HG03520 (cell line): ENCODE measurements at regions not wholly inside any gene's neighbourhood (a gene's known extent, or its start where the extent isn't known, plus 50 kb on each side); places are given as distances from the start of the nearest gene placed in this dataset.

ENCODE experiments used
- ATAC-seq: cut with Tn5 transposase; IDR thresholded peaks from one replicate; pipeline ENCODE4 v1.9.1; 2021; ENCODE audit warnings: mild to moderate bottlenecking, moderate library complexity; ENCODE audit not compliant: unreplicated experiment

DNA sequence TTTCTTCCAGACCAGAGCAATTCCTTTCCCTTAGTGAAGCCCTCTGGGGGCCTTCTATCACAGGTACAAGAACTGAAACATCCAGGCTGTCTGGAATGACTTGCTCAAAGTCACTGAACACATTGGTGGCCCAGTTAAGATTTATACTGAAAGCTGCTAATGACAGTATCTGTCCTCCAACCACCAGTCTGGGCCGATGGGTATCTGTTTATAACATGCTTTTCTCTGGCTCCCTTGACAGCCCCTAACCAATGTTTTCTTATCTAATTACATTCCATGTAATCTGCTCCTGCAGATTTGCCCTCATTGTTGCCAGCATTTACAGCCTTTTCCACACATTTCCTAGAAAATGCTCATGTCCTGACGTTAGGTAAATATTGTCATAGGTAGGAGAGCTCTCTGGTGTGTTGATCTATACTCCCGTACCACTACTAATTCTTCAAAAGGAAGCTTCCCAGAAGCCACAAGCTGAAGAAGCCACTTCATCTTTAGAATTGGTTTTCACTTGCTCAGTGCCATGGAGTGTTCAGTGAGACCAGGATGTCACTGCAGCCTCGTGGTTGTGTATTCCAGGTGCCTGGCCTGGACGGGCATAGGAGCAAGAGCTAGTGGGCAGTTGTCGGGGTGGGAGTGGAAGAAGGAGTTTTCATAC is 163.9 kb downstream of the TSEN15 start:
- ATAC-seq, result no peak

GRCh38 chr1:184218458-184219075 is 167.0 kb downstream of the TSEN15 start:
- no peak for ATAC-seq

- ATAC-seq, result no peak
Measured at GRCh38 chr1:184219414-184219813, 167.4 kb upstream of the C1orf21 start.

DNA sequence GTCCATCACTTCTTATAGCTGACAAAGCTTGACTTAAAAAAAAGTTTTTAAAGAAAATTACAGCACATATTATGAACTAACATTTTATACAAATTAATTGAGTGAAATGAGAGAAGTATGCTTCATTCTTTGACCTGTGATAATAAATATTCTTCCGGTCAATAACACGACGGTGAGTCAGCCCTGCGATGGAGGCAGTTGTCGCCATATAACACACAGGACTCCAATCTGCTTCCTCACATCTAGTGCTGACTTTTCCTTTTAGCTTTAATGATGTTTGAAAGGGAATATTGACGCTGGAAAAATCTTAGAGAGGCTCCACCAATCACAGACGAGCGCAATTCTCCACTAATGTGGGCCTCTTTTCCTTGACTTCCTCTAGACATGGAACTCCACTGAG is 166.9 kb upstream of the C1orf21 start:
- ATAC-seq, result no peak

DNA sequence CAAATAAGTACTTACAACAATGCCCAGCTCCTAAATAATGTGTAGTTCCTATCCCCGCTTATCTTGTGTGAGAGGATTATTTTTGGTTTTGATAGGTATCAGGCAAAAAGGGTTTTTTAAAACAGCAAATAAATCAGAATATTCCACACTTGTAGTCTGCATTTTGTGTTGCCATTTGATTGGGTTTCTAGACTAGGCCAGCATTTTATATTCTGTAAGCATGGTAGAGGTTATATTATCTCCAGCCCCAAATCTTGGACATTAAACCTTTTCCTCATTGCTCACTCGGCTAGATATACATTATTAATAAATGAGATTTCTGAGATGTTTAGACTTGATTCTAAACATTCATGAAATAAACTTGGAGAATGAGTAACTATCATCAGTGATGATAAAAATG is 165.7 kb upstream of the C1orf21 start:
- no peak for ATAC-seq

- no peak for ATAC-seq
Measured at GRCh38 chr1:184222652-184223052, 164.2 kb upstream of the C1orf21 start.

DNA sequence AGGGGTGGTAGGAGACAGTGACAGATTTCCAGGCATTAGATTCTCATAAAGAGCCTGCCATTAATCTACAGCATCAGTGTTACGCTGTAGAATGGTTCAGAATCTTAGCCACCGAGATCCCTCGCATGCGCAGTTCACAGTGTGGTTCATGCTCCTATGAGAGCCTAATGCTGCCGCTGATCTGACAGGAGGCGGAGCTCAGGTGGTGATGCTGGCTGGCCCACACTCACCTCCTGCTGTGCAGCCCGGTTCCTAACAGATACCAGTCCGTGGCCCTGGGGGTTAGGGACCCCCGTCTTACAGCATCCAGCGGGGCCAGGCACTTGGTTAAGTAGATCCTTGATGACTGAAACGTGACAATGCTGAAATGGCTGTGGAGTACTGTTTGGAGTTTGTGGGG is 163.6 kb upstream of the C1orf21 start:
- no peak for ATAC-seq

GRCh38 chr1:184225283-184226099 is 161.3 kb upstream of the C1orf21 start:
- no peak for ATAC-seq

DNA sequence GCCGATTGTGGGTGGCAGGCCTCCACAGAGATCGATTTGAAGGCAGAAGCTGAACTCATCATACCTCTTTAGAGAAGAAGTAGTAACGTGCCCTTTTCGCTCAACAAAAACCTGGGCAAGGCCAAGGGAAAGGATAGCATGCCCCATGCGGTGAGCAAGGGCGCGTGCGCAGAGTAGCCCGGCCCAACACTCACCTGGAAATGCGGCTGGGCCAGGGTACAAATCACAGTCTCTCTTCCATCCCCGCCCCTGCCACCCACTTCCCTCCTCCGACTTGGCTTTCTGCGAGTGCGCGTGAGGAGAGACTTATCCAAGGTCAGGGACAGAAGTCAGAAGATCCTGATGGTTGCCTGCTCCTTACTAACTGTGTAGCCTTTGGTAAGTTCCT is 160.7 kb upstream of the C1orf21 start:
- no peak for ATAC-seq

DNA sequence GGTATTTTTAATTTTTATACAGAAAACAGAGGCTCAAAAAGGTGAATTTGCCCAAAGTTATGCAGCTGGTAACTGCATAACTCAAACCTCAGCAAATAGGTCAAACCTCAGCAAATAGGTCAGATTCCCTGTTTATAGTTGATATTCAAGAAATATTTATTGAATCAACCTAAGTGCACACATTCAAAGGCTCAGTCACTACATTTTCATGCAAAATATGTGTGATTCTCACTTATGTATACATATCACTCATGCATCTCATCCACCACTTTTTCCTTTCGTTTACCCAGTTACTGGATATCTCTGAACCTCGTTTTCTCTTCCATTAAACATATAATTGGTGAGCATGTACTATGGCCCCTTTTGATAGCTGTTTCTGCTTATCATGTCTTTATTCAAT is 158.3 kb upstream of the C1orf21 start:
- no peak for ATAC-seq

DNA sequence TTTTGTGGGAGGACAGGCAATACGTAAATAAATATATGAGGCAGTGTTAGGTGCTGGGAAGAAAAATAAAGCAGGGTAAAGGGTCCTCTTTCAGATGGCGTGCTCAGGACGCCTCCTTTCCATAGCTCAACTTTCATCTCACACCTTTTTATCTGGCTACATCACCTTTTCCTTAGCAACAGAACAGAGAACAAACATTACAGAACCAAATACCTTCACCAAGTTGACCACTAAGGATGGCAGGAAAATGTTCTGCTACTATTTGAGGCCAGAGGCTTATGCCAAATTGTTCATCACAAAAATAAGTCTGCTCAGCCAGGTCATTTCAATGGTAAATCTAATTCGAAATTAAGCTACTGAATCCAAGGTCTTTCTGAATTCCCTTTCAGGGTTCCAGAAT is 149.2 kb upstream of the C1orf21 start:
- no peak for ATAC-seq

- no peak for ATAC-seq
Measured at GRCh38 chr1:184241446-184241845, 145.4 kb upstream of the C1orf21 start.

DNA sequence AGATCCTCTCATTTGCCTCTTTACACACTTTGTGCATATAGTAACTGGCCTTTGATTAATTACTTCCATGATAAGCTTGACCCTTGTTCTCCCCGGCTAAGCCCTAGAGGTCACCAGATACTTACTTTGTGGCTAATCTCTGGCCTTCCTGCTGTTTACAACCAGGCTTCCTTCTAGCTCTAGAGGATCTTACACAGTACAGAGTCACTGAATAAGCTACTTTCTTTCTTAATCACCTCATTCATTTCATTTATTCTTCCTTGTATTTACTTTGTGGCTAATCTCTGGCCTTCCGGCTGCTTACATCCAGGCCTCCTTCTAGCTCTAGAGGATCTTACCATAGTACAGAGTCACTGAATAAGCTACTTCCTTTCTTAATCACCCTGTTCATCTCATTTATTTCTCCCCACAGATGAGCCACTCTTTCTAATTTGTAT is 144.3 kb upstream of the C1orf21 start:
- ATAC-seq, result no peak

- ATAC-seq, result no peak
Measured at GRCh38 chr1:184244962-184245361, 141.9 kb upstream of the C1orf21 start.

DNA sequence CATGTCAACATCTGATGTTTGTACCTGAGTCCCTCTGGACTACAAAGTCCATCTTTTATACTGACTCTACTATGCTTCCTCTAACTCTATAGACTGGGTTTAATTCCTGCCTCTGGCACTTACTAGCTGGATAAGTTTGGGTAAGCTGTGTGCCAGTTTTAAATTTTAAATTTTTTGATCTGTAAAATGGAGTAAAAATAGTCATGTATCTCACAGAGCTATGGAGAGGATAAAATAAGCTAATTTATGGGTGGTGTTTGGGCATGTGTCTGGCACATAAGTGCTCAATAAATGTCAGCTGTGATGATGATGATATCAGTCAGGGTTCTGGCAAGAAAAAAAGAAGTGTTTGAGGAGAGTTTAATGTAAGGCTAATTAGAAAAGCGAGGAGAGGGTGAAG is 139.2 kb upstream of the C1orf21 start:
- no peak for ATAC-seq

DNA sequence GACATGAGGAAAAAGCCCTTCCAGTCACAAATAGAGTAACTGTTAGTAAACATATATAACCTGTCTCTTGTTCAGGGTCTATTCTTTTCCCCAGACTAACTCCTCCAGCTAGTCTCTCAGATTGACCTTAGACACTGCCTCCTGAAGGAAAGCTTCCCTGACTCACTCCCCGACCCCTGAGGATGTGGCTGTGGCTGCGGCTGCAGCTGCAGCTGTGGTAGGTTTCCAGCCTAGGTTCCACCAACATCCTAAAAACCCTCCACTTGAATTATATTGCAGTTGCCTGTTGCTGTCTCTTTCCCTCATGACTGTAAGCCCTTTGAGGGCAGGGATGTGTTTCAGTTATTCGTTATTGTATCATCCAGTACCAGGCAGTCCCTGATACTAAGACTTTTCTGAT is 132.9 kb upstream of the C1orf21 start:
- ATAC-seq, result no peak

- ATAC-seq, result no peak
Measured at GRCh38 chr1:184254849-184255248, 132.0 kb upstream of the C1orf21 start.

GRCh38 chr1:184255560-184255959 is 131.3 kb upstream of the C1orf21 start:
- no peak for ATAC-seq

DNA sequence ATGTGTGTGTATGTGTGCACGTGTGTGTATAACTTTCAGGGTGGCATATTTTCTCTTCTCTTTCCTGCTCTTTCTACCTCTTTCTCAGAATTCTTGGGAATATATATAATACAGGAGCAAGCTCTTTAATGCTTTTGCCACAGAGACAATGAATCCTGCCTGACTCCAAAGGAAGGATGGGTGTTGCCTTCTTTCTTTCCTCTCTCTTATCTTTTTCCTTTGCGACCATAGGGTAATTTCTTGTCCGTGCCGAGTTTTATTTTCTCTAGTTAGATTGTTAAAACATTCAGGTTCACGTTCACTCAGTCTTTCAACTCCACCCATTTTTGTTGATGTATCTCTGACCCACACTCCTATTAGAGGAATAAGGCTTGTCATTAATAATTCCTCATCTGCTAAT is 129.0 kb upstream of the C1orf21 start:
- ATAC-seq, result no peak

- no peak for ATAC-seq
Measured at GRCh38 chr1:184258525-184258924, 128.3 kb upstream of the C1orf21 start.

DNA sequence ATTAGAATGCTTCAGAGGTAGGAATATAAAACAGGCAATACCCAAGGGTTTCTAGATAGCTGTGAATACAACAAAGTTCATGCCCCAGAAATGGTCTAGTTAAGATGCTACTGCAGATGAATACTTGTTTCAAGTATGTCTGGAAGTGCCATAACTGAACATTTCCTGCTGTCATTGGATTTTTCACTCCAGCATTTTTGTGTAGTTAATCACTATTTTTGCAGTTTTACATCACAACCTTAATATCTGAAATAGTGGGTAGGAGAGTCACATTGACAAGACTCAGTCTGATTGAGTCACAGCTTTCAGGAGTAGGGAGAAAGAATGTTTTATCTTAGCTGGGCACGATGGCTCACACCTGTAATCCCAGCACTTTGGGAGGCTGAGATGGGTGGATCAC is 126.4 kb upstream of the C1orf21 start:
- ATAC-seq, result no peak

DNA sequence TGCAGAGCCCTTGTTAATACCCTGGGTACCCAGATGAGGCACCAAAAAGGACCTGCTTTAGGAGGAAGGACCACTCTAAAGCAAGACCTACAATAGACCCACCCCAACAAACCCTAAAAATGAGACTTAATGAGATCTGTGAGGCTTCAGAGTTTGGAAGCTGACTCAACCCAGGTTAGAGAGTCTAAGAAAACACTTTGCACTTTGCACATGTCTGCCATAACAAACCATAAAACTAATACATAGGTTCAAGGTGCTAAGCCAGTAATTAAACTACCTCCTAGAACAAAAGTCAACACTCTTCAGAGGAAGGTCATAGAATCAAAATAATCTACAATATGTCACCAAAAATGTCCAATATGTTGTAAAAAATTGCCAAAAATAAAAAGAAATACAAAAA is 124.7 kb upstream of the C1orf21 start:
- ATAC-seq, result no peak
